ENCODE measurements at regions not wholly inside any gene's neighbourhood (a gene's known extent, or its start where the extent isn't known, plus 50 kb on each side); places are given as distances from the start of the nearest gene placed in this dataset.

DNA sequence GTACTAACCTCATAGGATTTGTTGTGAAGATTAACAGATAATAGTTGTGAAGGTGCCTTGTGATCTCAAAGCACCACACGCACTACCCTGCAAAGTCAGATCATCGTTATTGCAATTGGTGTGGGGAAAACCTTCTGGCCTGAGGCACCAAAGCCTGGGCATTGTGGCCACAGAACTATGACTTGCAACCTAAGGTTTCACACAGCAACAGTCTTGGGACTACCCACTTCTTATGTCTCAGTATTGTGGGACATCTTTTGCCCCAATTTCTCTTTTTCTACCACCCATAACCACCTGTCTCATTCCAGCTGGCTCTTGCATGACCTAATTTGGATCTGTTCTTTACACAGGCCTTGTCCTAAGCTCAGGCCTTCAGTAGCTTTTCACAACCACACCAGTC is 247.8 kb upstream of the NR4A3 start (continued):
- no peak for TF ChIP-seq FOSL1 (IDR thresholded peaks at IDR 0.05; ENCODE audit: insufficient read depth, low read depth, low read length)
- TF ChIP-seq HDAC2 (IDR thresholded peaks at IDR 0.05; ENCODE audit: borderline replicate concordance in 1 of 2, low read depth in 2 of 2, low read length in 2 of 2): no peak
- TF ChIP-seq CEBPB (IDR thresholded peaks at IDR 0.05; ENCODE audit: low read depth, low read length): no peak
- no peak for TF ChIP-seq KDM5A (IDR thresholded peaks at IDR 0.05; ENCODE audit: low read length)
- TF ChIP-seq TAF7 (optimal IDR thresholded peaks at IDR 0.05; ENCODE audit: borderline replicate concordance, low read depth, low read length): no peak
- no peak for TF ChIP-seq TBP (IDR thresholded peaks at IDR 0.05; ENCODE audit: low read depth, low read length)
